ENCODE measurements at regions not wholly inside any gene's neighbourhood (a gene's known extent, or its start where the extent isn't known, plus 50 kb on each side); places are given as distances from the start of the nearest gene placed in this dataset.
"Not testable (repeated sequence)": the region's sequence is repeated elsewhere in the genome, so short reads cannot be mapped to it uniquely, and the experiment has no call there.

DNA sequence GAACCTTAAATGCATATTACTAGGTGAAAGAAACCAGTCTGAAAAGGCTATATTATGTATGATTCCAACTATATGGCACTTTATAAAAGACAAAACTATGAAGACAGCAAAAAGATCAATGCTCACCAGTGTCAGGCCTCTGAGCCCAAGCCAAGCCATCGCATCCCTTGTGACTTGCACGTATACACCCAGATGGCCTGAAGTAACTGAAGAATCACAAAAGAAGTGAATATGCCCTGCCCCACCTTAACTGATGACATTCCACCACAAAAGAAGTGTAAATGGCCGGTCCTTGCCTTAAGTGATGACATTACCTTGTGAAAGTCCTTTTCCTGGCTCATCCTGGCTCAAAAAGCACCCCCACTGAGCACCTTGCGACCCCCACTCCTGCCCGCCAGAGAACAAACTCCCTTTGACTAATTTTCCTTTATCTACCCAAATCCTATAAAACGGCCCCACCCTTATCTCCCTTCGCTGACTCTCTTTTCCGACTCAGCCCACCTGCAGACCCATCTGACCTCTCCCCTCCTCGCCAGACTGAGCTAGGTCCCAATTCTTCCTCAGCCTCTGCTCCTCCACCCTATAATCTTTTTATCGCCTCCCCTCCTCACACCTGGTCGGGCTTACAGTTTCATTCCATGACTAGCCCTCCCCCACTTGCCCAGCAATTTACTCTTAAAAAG lies 1239.5 kb downstream of the OLFM4 start:
- H3K27ac ChIP-seq (ENCODE audit: low read depth, low read length); H3K9me3 Mint-ChIP-seq (ENCODE audit: unreplicated experiment); FAIRE-seq; H3K4me3 ChIP-seq (ENCODE audit: insufficient read depth, low read depth, low read length); H3K27ac Mint-ChIP-seq (ENCODE audit: unreplicated experiment); H2AFZ ChIP-seq (ENCODE audit: low read depth, low read length); H3K36me3 Mint-ChIP-seq (ENCODE audit: low read depth, unreplicated experiment); H3K4me1 Mint-ChIP-seq (ENCODE audit: low read depth, unreplicated experiment); H3K4me2 ChIP-seq (ENCODE audit: low read length); H4K20me1 ChIP-seq (ENCODE audit: insufficient read depth, low read length); H3K9me3 ChIP-seq (ENCODE audit: insufficient read depth, low read depth, low read length); H3K79me2 ChIP-seq (ENCODE audit: insufficient read depth, low read length); H3K36me3 ChIP-seq (ENCODE audit: insufficient read depth, low read length); H3K4me3 Mint-ChIP-seq (ENCODE audit: unreplicated experiment); H3K27me3 ChIP-seq (ENCODE audit: insufficient read depth, low read length); H3K4me1 ChIP-seq (ENCODE audit: insufficient read depth, low read length); H3K27me3 Mint-ChIP-seq (ENCODE audit: low read depth, unreplicated experiment); DNase-seq (ENCODE audit: low read depth); H3K9ac ChIP-seq (ENCODE audit: low read length): not testable (repeated sequence)

DNA sequence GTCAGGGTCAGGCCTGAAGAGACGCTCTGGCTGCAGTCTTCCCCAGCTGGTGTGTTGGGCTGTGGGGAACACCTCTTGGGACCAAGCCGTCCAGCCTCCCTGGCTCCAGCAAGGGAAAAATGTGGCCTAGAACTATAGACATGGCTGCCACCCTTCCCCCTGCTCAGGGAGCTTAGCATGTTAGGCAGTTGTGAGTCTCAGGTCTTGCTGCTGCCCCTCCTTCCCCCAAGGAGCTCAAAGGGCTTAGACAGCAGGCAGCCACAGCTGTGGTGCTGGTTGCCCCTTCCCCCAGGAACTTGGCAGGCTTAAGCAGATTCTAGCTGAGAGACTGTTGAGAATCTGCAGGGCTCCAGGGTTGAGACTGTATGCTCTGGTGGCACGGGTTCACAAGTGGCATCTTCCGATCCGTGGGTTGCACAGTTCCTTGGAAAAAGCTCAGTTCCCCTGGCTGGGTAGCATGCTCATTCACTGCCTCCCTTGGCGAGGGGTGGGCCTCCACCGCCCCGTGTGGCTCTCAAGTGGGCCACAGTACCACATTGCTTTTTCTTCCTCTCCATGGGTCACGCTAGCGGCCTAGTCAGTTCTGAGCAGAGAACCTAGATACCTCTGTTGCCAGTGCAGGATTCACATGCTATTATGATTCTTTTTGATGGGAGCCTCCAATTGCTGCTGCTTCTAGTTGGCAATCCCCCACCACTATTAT lies 1258.6 kb downstream of the OLFM4 start:
- TF ChIP-seq, protein P1, sequence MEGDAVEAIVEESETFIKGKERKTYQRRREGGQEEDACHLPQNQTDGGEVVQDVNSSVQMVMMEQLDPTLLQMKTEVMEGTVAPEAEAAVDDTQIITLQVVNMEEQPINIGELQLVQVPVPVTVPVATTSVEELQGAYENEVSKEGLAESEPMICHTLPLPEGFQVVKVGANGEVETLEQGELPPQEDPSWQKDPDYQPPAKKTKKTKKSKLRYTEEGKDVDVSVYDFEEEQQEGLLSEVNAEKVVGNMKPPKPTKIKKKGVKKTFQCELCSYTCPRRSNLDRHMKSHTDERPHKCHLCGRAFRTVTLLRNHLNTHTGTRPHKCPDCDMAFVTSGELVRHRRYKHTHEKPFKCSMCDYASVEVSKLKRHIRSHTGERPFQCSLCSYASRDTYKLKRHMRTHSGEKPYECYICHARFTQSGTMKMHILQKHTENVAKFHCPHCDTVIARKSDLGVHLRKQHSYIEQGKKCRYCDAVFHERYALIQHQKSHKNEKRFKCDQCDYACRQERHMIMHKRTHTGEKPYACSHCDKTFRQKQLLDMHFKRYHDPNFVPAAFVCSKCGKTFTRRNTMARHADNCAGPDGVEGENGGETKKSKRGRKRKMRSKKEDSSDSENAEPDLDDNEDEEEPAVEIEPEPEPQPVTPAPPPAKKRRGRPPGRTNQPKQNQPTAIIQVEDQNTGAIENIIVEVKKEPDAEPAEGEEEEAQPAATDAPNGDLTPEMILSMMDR (IDR thresholded peaks at IDR 0.05; ENCODE audit: insufficient read depth, low read depth, low read length) = no peak
- no peak for TF ChIP-seq EZH2 (IDR thresholded peaks at IDR 0.05; ENCODE audit: insufficient read depth, low read length)
- no peak overlapping the region for H3K4me2 ChIP-seq (ENCODE audit: low read length)

DNA sequence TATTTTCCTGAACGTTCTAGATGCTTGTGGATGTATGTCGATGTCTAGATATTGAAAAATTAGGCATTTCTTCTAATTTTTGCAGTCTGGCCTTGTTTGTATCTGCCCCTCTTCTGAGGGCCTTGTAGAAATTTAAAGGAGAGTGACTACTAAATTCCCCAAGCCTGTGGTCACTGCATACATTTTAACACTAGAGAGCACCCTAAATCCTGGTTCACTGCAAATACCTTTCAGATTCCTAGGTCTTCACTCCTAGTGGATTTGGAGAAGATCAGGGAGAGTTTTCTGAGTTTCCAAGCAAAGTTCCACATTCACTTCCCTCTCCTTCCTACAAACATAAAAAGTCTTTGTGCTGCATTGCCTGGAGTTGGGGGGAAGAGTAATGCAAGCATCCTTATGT lies 1272.5 kb downstream of the OLFM4 start:
- H3K27me3 Mint-ChIP-seq (ENCODE audit: low read depth, unreplicated experiment) = no peaks in the 10 kb centered on the region
- Histone ChIP-seq H2AFZ (ENCODE audit: low read depth, low read length) (no peak overlapping the region), H3K79me2 (ENCODE audit: insufficient read depth, low read length) (no peaks in the 10 kb centered on the region), H3K27ac (ENCODE audit: low read depth, low read length) (no peak overlapping the region), H3K36me3 (ENCODE audit: insufficient read depth, low read length) (no peaks in the 10 kb centered on the region), H3K9ac (ENCODE audit: low read length) (no peak overlapping the region), H3K9me3 (ENCODE audit: insufficient read depth, low read depth, low read length) (no peaks in the 10 kb centered on the region), H4K20me1 (ENCODE audit: insufficient read depth, low read length) (no peaks in the 10 kb centered on the region), H3K27me3 (ENCODE audit: insufficient read depth, low read length) (no peaks in the 10 kb centered on the region), H3K4me1 (ENCODE audit: insufficient read depth, low read length) (no peaks in the 10 kb centered on the region), H3K4me3 (ENCODE audit: insufficient read depth, low read depth, low read length) (no peak overlapping the region), H3K4me2 (ENCODE audit: low read length) (no peak overlapping the region)
- no peak overlapping the region for H3K4me3 Mint-ChIP-seq (ENCODE audit: unreplicated experiment)
- H3K9me3 Mint-ChIP-seq (ENCODE audit: unreplicated experiment) = no peaks in the 10 kb centered on the region
- no peak overlapping the region for H3K27ac Mint-ChIP-seq (ENCODE audit: unreplicated experiment)
- DNase-seq (ENCODE audit: low read depth) = no peak
- no peaks in the 10 kb centered on the region for H3K36me3 Mint-ChIP-seq (ENCODE audit: low read depth, unreplicated experiment)
- no peak for TF ChIP-seq EZH2 (IDR thresholded peaks at IDR 0.05; ENCODE audit: insufficient read depth, low read length)
- TF ChIP-seq, protein P1 (IDR thresholded peaks at IDR 0.05; ENCODE audit: insufficient read depth, low read depth, low read length) = no peak
- no peaks in the 10 kb centered on the region for H3K4me1 Mint-ChIP-seq (ENCODE audit: low read depth, unreplicated experiment)
- FAIRE-seq = no peak

More for the DNA sequence above, 1258.6 kb downstream of the OLFM4 start:
- Mint-ChIP-seq H3K27me3 (ENCODE audit: low read depth, unreplicated experiment) (no peaks in the 10 kb centered on the region), H3K9me3 (ENCODE audit: unreplicated experiment) (peaks cover 13% of the 10 kb centered on the region), H3K36me3 (ENCODE audit: low read depth, unreplicated experiment) (no peaks in the 10 kb centered on the region), H3K4me3 (ENCODE audit: unreplicated experiment) (no peak overlapping the region), H3K4me1 (ENCODE audit: low read depth, unreplicated experiment) (no peaks in the 10 kb centered on the region), H3K27ac (ENCODE audit: unreplicated experiment) (no peak overlapping the region)
- Histone ChIP-seq H2AFZ (ENCODE audit: low read depth, low read length) (no peak overlapping the region), H3K4me3 (ENCODE audit: insufficient read depth, low read depth, low read length) (no peak overlapping the region), H4K20me1 (ENCODE audit: insufficient read depth, low read length) (no peaks in the 10 kb centered on the region), H3K27me3 (ENCODE audit: insufficient read depth, low read length) (no peaks in the 10 kb centered on the region), H3K79me2 (ENCODE audit: insufficient read depth, low read length) (no peaks in the 10 kb centered on the region), H3K9me3 (ENCODE audit: insufficient read depth, low read depth, low read length) (no peaks in the 10 kb centered on the region), H3K4me1 (ENCODE audit: insufficient read depth, low read length) (no peaks in the 10 kb centered on the region), H3K36me3 (ENCODE audit: insufficient read depth, low read length) (no peaks in the 10 kb centered on the region), H3K9ac (ENCODE audit: low read length) (no peak overlapping the region), H3K27ac (ENCODE audit: low read depth, low read length) (no peak overlapping the region)
- DNase-seq (ENCODE audit: low read depth) = no peak
- no peak for FAIRE-seq

Data from astrocyte (in vitro differentiated cells and primary cell).